HG03439 (cell line): ENCODE measurements at regions not wholly inside any gene's neighbourhood (a gene's known extent, or its start where the extent isn't known, plus 50 kb on each side); places are given as distances from the start of the nearest gene placed in this dataset.
"Not testable (repeated sequence)": the region's sequence is repeated elsewhere in the genome, so short reads cannot be mapped to it uniquely, and the experiment has no call there.

ENCODE experiments used
- ATAC-seq: cut with Tn5 transposase; IDR thresholded peaks from one replicate; pipeline ENCODE4 v1.9.1; 2021; ENCODE audit warnings: mild to moderate bottlenecking, moderate library complexity; ENCODE audit not compliant: unreplicated experiment

DNA sequence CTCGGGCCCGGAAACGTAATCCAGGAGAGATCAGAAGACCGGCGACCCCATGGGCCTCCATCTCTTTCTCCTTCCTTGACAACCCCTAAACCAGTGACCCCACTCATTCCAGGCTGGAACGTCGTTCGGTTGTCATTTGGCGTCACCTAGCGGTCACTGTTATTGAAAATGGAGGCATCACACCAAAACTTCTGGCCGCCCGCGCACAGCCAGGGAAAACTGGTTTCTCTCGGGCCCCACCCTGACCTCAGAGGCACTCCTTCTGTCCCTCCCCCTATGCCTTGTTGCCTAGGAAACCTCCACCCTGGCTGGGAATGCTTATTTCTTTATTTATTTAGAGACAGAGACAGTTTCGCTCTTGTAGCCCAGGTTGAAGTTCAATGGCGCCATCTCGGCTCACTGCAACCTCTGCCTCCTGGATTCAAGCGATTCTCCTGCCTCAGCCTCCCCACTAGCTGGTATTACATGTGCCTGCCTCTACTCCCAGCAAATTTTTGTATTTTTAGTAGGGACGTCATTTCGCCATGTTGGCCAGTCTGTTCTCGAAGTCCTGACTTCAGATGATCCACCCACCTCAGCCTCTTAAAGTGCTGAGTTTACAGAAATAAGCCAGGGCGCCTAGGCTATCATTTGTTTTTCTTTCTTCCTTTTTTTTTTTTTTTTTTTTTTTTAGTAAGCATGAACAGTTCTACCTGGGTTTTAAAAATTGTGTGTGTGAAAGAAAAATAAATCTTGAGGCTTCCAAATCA, 2144.1 kb upstream of the TPTE start:
- ATAC-seq: peak; percentile 64

DNA sequence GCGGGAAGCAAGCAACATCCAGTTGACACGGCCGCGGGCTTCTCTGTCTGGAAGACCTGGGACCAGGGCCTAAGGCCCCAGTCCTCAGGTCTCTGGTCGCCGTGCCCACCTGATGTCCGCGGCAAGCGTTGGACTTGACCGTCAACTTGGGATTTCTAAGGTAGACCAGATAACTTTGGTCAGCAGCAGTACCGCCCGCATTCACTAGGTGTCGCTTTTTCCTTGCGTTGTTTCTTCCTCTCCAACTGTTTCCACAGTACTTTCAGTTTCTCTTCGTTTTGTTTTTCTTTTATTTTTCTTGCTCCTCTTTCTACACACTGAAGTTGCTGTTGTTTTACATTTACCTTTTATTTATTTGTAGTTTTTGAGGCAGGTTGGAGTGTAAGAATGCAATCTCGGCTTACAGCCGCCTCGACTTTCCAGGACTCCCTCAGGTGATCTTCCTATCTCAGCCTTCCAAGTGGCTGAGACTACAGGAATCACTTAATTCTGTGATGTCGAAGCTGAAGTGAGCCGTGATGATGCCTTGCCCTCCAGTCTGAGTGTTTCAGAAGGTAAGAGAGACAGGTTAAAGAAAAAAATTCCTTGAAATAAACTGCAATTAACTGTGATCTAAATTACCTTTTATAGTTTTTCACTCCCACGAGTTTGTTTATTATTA, 2140.8 kb upstream of the TPTE start:
- not testable (repeated sequence) for ATAC-seq

DNA sequence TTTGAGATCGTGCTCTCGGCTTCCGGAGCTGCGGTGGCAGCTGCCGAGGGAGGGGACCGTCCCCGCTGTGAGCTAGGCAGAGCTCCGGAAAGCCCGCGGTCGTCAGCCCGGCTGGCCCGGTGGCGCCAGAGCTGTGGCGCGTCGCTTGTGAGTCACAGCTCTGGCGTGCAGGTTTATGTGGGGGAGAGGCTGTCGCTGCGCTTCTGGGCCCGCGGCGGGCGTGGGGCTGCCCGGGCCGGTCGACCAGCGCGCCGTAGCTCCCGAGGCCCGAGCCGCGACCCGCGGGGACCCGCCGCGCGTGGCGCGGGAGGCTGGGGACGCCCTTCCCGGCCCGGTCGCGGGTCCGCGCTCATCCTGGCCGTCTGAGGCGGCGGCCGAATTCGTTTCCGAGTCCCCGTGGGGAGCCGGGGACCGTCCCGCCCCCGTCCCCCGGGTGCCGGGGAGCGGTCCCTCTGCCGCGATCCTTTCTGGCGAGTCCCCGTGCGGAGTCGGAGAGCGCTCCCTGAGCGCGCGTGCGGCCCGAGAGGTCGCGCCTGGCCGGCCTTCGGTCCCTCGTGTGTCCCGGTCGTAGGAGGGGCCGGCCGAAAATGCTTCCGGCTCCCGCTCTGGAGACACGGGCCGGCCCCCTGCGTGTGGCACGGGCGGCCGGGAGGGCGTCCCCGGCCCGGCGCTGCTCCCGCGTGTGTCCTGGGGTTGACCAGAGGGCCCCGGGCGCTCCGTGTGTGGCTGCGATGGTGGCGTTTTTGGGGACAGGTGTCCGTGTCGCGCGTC, 2133.0 kb upstream of the TPTE start:
- ATAC-seq: not testable (repeated sequence)

DNA sequence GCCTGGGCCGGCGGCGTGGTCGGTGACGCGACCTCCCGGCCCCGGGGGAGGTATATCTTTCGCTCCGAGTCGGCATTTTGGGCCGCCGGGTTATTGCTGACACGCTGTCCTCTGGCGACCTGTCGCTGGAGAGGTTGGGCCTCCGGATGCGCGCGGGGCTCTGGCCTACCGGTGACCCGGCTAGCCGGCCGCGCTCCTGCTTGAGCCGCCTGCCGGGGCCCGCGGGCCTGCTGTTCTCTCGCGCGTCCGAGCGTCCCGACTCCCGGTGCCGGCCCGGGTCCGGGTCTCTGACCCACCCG, 2132.5 kb upstream of the TPTE start:
- not testable (repeated sequence) for ATAC-seq

DNA sequence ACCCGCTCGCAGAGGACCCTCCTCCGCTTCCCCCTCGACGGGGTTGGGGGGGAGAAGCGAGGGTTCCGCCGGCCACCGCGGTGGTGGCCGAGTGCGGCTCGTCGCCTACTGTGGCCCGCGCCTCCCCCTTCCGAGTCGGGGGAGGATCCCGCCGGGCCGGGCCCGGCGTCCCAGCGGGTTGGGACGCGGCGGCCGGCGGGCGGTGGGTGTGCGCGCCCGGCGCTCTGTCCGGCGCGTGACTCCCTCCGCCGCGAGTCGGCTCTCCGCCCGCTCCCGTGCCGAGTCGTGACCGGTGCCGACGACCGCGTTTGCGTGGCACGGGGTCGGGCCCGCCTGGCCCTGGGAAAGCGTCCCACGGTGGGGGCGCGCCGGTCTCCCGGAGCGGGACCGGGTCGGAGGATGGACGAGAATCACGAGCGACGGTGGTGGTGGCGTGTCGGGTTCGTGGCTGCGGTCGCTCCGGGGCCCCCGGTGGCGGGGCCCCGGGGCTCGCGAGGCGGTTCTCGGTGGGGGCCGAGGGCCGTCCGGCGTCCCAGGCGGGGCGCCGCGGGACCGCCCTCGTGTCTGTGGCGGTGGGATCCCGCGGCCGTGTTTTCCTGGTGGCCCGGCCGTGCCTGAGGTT, 2130.7 kb upstream of the TPTE start:
- ATAC-seq: not testable (repeated sequence)

DNA sequence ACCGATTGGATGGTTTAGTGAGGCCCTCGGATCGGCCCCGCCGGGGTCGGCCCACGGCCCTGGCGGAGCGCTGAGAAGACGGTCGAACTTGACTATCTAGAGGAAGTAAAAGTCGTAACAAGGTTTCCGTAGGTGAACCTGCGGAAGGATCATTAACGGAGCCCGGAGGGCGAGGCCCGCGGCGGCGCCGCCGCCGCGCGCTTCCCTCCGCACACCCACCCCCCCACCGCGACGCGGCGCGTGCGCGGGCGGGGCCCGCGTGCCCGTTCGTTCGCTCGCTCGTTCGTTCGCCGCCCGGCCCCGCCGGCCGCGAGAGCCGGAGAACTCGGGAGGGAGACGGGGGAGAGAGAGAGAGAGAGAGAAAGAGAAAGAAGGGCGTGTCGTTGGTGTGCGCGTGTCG, 2127.0 kb upstream of the TPTE start:
- ATAC-seq: not testable (repeated sequence)

DNA sequence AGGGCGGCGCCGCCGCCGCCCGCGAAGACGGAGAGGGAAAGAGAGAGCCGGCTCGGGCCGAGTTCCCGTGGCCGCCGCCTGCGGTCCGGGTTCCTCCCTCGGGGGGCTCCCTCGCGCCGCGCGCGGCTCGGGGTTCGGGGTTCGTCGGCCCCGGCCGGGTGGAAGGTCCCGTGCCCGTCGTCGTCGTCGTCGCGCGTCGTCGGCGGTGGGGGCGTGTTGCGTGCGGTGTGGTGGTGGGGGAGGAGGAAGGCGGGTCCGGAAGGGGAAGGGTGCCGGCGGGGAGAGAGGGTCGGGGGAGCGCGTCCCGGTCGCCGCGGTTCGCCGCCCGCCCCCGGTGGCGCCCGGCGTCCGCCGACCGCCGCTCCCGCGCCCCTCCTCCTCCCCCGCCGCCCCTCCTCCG, 2125.4 kb upstream of the TPTE start:
- not testable (repeated sequence) for ATAC-seq

DNA sequence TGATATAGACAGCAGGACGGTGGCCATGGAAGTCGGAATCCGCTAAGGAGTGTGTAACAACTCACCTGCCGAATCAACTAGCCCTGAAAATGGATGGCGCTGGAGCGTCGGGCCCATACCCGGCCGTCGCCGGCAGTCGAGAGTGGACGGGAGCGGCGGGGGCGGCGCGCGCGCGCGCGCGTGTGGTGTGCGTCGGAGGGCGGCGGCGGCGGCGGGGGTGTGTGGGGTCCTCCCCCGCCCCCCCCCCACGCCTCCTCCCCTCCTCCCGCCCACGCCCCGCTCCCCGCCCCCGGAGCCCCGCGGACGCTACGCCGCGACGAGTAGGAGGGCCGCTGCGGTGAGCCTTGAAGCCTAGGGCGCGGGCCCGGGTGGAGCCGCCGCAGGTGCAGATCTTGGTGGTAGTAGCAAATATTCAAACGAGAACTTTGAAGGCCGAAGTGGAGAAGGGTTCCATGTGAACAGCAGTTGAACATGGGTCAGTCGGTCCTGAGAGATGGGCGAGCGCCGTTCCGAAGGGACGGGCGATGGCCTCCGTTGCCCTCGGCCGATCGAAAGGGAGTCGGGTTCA, 2122.4 kb upstream of the TPTE start:
- not testable (repeated sequence) for ATAC-seq

DNA sequence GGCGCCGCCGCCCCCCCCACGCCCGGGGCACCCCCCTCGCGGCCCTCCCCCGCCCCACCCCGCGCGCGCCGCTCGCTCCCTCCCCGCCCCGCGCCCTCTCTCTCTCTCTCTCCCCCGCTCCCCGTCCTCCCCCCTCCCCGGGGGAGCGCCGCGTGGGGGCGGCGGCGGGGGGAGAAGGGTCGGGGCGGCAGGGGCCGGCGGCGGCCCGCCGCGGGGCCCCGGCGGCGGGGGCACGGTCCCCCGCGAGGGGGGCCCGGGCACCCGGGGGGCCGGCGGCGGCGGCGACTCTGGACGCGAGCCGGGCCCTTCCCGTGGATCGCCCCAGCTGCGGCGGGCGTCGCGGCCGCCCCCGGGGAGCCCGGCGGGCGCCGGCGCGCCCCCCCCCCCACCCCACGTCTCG, 2121.5 kb upstream of the TPTE start:
- ATAC-seq: not testable (repeated sequence)

DNA sequence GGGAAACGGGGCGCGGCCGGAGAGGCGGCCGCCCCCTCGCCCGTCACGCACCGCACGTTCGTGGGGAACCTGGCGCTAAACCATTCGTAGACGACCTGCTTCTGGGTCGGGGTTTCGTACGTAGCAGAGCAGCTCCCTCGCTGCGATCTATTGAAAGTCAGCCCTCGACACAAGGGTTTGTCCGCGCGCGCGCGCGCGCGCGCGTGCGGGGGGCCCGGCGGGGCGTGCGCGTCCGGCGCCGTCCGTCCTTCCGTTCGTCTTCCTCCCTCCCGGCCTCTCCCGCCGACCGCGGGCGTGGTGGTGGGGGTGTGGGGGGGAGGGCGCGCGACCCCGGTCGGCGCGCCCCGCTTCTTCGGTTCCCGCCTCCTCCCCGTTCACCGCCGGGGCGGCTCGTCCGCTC, 2119.6 kb upstream of the TPTE start:
- ATAC-seq: not testable (repeated sequence)

DNA sequence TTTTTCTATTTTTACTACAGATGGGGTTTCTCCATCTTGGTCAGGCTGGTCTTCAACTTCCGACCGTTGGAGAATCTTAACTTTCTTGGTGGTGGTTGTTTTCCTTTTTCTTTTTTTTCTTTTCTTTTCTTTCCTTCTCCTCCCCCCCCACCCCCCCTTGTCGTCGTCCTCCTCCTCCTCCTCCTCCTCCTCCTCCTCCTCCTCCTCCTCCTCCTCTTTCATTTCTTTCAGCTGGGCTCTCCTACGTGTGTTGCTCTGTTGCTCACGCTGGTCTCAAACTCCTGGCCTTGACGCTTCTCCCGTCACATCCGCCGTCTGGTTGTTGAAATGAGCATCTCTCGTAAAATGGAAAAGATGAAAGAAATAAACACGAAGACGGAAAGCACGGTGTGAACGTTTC, 2115.1 kb upstream of the TPTE start:
- not testable (repeated sequence) for ATAC-seq

DNA sequence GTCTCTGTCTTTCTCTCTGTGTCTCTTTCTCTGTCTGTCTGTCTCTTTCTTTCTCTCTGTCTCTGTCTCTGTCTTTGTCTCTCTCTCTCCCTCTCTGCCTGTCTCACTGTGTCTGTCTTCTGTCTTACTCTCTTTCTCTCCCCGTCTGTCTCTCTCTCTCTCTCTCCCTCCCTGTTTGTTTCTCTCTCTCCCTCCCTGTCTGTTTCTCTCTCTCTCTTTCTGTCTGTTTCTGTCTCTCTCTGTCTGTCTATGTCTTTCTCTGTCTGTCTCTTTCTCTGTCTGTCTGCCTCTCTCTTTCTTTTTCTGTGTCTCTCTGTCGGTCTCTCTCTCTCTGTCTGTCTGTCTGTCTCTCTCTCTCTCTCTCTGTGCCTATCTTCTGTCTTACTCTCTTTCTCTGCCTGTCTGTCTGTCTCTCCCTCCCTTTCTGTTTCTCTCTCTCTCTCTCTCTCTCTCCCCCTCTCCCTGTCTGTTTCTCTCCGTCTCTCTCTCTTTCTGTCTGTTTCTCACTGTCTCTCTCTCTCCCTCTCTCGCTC, 2110.2 kb upstream of the TPTE start:
- ATAC-seq: not testable (repeated sequence)

DNA sequence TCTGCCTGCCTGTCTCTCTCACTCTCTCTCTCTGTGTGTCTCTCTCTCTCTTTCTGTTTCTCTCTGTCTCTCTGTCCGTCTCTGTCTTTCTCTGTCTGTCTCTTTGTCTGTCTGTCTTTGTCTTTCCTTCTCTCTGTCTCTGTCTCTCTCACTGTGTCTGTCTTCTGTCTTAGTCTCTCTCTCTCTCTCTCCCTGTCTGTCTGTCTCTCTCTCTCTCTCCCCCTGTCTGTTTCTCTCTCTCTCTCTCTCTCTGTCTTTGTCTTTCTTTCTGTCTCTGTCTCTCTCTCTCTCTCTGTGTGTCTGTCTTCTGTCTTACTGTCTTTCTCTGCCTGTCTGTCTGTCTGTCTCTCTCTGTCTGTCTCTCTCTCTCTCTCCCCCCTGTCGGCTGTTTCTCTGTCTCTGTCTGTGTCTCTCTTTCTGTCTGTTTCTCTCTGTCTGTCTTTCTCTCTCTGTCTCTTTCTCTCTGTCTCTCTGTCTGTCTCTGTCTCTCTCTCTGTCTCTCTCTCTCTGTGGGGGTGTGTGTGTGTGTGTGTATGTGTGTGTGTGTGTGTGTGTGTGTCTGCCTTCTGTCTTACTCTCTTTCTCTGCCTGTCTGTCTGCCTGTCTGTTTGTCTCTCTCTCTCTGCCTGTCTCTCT, 2101.3 kb upstream of the TPTE start:
- ATAC-seq: peak; percentile 89

DNA sequence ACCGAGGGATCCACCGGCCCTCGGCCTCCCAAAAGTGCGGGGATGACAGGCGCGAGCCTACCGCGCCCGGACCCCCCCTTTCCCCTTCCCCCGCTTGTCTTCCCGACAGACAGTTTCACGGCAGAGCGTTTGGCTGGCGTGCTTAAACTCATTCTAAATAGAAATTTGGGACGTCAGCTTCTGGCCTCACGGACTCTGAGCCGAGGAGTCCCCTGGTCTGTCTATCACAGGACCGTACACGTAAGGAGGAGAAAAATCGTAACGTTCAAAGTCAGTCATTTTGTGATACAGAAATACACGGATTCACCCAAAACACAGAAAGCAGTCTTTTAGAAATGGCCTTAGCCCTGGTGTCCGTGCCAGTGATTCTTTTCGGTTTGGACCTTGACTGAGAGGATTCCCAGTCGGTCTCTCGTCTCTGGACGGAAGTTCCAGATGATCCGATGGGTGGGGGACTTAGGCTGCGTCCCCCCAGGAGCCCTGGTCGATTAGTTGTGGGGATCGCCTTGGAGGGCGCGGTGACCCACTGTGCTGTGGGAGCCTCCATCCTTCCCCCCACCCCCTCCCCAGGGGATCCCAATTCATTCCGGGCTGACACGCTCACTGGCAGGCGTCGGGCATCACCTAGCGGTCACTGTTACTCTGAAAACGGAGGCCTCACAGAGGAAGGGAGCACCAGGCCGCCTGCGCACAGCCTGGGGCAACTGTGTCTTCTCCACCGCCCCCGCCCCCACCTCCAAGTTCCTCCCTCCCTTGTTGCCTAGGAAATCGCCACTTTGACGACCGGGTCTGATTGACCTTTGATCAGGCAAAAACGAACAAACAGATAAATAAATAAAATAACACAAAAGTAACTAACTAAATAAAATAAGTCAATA, 2093.4 kb upstream of the TPTE start:
- ATAC-seq: peak; percentile 41

DNA sequence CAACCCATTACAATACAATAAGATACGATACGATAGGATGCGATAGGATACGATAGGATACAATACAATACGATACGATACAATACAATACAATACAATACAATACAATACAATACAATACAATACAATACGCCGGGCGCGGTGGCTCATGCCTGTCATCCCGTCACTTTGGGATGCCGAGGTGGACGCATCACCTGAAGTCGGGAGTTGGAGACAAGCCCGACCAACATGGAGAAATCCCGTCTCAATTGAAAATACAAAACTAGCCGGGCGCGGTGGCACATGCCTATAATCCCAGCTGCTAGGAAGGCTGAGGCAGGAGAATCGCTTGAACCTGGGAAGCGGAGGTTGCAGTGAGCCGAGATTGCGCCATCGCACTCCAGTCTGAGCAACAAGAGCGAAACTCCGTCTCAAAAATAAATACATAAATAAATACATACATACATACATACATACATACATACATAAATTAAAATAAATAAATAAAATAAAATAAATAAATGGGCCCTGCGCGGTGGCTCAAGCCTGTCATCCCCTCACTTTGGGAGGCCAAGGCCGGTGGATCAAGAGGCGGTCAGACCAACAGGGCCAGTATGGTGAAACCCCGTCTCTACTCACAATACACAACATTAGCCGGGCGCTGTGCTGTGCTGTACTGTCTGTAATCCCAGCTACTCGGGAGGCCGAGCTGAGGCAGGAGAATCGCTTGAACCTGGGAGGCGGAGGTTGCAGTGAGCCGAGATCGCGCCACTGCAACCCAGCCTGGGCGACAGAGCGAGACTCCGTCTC, 2092.5 kb upstream of the TPTE start:
- peak; percentile 82 for ATAC-seq

DNA sequence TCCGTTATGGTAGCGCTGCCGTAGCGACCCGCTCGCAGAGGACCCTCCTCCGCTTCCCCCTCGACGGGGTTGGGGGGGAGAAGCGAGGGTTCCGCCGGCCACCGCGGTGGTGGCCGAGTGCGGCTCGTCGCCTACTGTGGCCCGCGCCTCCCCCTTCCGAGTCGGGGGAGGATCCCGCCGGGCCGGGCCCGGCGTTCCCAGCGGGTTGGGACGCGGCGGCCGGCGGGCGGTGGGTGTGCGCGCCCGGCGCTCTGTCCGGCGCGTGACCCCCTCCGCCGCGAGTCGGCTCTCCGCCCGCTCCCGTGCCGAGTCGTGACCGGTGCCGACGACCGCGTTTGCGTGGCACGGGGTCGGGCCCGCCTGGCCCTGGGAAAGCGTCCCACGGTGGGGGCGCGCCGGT, 2086.7 kb upstream of the TPTE start:
- not testable (repeated sequence) for ATAC-seq

DNA sequence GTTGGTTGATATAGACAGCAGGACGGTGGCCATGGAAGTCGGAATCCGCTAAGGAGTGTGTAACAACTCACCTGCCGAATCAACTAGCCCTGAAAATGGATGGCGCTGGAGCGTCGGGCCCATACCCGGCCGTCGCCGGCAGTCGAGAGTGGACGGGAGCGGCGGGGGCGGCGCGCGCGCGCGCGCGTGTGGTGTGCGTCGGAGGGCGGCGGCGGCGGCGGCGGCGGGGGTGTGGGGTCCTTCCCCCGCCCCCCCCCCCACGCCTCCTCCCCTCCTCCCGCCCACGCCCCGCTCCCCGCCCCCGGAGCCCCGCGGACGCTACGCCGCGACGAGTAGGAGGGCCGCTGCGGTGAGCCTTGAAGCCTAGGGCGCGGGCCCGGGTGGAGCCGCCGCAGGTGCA, 2078.3 kb upstream of the TPTE start:
- ATAC-seq: not testable (repeated sequence)

DNA sequence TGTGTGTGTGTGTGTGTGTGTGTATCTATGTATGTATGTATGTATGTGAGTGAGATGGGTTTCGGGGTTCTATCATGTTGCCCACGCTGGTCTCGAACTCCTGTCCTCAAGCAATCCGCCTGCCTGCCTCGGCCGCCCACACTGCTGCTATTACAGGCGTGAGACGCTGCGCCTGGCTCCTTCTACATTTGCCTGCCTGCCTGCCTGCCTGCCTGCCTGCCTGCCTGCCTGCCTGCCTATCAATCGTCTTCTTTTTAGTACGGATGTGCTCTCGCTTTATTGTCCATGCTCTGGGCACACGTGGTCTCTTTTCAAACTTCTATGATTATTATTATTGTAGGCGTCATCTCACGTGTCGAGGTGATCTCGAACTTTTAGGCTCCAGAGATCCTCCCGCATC, 2071.6 kb upstream of the TPTE start:
- not testable (repeated sequence) for ATAC-seq
